ENCODE measurements at regions not wholly inside any gene's neighbourhood (a gene's known extent, or its start where the extent isn't known, plus 50 kb on each side); places are given as distances from the start of the nearest gene placed in this dataset.
A peak's percentile ranks its signal among the peaks of the same experiment; 100 is the strongest.
"Not testable (repeated sequence)": the region's sequence is repeated elsewhere in the genome, so short reads cannot be mapped to it uniquely, and the experiment has no call there.

GRCh38 chr9:85487872-85488271 lies 253.9 kb downstream of the AGTPBP1 start:
- no peak for DNase-seq

GRCh38 chr9:85484235-85484634 lies 257.5 kb downstream of the AGTPBP1 start:
- DNase-seq, result no peak

DNA sequence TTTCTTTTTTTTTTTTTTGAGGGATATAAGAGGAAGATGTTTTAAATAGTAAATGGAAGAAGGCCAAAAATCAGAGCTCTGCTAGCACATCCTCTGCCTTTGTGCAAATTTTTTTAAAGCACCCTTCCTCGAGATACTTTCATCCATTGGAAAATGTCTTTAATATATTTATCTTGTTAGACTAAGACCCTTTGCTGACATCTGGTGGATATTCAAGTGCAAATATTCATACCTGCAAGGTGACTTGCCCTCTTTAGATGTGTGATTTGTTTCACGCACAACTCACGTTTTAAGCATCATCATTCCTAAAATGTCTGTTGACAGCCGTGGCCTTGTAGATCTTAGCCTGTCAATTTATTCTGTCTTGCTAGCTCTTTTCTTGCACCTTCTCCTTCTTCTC lies 258.5 kb downstream of the AGTPBP1 start:
- DNase-seq, result peak in 1 of 3 donors; percentile 40

- no peak for DNase-seq
Measured at GRCh38 chr9:85479305-85479704, 262.4 kb downstream of the AGTPBP1 start.

DNA sequence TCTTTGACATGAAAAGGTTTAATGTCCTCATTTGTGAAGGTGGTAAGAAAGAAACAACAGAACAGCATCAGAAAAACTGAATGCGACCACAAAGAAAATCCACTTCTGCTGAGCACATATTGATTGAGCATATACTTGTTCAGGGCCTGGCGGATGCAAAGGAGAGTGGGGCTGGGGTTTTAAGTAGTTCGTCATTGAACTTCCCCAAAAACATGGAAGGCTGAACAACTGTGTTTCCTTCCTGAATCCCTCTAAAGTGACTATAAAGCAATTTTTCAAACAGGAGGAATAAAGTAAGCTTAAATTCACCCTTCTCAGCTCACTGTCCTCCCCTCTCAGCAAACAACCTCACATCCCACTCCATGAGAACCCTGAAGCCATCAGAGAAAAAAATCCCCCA lies 262.9 kb downstream of the AGTPBP1 start:
- peak in 1 of 3 donors; percentile 12 for DNase-seq

DNA sequence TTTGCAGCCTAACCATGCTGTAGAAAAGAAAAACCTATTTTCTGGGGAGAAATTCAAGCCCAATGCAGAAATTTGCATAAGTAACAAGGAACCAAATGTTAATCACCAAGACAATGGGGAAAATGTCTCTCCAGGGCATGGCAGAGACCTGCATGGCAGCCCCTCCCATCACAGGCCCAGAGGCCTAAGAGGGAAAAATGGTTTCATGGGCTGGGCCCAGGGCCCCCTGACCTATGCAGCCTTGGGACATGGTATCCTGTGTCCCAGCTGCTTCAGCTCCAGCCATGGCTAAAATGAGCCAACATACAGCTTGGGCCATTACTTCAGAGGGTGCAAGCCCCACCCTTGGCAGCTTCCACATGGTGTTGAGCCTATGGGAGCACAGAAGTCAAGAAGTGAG lies 266.9 kb downstream of the AGTPBP1 start:
- not testable (repeated sequence) for DNase-seq

GRCh38 chr9:85471791-85472190 lies 270.0 kb downstream of the AGTPBP1 start:
- no peak for DNase-seq

- no peak for DNase-seq
Measured at GRCh38 chr9:85469041-85469440, 272.7 kb downstream of the AGTPBP1 start.

DNA sequence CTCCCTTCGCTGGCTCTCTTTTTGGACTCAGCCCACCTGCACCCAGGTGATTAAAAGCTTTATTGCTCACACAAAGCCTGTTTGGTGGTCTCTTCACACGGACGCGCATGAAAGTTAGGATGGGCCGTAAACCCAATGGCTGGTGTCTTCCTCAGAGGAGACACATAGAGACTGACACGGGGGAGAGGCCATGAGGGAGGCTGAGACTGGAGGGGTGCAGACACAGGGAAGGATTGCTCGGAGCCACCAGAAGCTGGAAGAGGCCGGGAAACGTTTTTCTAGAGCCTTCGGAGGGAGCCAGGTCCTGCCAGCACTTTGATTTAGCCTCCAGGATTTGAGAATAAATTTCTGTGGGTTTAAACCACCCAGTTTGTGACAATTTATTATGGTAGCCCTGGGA lies 274.9 kb downstream of the AGTPBP1 start:
- DNase-seq, result no peak

GRCh38 chr9:85458114-85458864 lies 283.5 kb downstream of the AGTPBP1 start:
- not testable (repeated sequence) for DNase-seq

- DNase-seq, result peak in 1 of 3 donors; percentile 21
Measured at GRCh38 chr9:85453850-85454249, 287.9 kb downstream of the AGTPBP1 start.

GRCh38 chr9:85452841-85453240 lies 288.9 kb downstream of the AGTPBP1 start:
- no peak for DNase-seq

DNA sequence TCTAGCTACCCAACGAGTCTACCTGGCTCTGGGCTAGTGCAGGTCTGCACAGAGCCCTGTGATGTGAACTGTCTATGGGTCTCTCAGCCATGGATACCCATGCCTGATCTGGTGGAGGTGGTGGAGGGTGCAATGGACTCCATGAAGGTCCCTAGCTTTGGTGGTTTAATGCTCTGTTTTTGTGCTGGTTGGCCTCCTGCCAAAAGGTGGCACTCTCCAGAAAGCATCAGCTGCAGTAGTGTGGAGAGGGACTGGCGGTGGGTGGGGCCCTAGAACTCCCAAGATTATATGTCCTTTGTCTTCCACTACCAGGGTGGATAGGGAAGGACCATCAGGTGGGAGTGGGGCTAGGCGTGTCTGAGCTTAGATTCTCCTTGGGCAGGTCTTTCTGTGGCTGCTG lies 290.1 kb downstream of the AGTPBP1 start:
- no peak for DNase-seq

- DNase-seq, result no peak
Measured at GRCh38 chr9:85445887-85446286, 295.9 kb downstream of the AGTPBP1 start.

- no peak for DNase-seq
Measured at GRCh38 chr9:85444243-85444642, 297.5 kb downstream of the AGTPBP1 start.

- no peak for DNase-seq
Measured at GRCh38 chr9:85443190-85443598, 298.6 kb downstream of the AGTPBP1 start.

DNA sequence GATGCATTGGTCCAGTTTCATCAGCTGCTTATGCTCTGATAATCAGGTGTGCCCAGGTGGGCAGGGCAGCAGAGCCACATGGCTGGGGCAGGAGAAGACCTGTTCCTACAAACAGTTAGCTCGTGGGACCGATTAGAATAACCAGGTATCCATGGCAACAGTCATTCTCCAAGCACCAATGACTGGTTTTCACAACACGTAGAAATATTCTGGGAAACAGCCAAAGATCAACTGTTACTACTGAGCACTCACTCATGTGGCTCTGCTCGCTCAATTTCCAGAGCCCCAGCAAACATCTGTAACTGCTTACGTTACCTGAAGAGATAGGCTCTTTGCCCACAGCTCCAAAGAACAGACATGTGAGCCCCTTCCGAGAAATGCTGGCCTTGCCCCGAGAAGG lies 302.0 kb downstream of the AGTPBP1 start:
- no peak for DNase-seq

- DNase-seq, result not testable (repeated sequence)
Measured at GRCh38 chr9:85433956-85434355, 307.8 kb downstream of the AGTPBP1 start.

DNA sequence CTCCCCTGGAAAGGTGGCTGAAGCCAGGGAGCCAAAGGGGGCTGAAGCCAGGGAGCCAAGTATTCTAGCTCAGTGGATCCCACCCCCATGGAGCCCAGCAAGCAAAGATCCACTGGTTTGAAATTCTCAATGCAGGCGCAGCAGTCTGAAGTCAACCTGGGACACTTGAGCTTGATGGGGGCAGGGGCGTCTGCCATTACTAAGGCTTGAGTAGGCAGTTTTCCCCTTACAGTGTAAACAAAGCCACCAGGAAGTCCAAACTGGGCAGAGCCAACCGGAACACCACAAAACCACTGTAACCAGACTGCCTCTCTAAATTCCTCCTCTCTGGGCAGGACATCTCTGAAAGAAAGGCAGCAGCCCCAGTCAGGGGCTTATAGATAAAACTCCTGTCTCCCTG lies 308.2 kb downstream of the AGTPBP1 start:
- DNase-seq, result not testable (repeated sequence)

DNA sequence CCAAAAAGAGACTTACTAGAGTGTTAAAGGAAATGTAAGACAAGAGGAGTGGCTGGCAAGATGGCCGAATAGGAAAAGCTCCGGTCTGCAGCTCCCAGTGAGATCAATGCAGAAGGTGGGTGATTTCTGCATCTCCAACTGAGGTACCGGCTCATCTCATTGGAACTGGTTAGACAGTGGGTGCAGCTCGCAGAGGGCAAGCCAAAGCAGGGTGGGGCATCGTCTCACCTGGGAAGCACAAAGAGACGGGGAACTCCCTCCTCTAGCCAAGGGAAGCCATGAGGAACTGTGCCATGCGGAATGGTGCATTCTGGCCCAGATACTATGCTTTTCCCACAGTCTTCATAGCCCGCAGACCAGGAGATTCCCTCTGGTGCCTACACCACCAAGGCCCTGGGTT lies 308.7 kb downstream of the AGTPBP1 start:
- DNase-seq, result no peak

GRCh38 chr9:85432599-85432998 lies 309.2 kb downstream of the AGTPBP1 start:
- DNase-seq, result no peak

DNA sequence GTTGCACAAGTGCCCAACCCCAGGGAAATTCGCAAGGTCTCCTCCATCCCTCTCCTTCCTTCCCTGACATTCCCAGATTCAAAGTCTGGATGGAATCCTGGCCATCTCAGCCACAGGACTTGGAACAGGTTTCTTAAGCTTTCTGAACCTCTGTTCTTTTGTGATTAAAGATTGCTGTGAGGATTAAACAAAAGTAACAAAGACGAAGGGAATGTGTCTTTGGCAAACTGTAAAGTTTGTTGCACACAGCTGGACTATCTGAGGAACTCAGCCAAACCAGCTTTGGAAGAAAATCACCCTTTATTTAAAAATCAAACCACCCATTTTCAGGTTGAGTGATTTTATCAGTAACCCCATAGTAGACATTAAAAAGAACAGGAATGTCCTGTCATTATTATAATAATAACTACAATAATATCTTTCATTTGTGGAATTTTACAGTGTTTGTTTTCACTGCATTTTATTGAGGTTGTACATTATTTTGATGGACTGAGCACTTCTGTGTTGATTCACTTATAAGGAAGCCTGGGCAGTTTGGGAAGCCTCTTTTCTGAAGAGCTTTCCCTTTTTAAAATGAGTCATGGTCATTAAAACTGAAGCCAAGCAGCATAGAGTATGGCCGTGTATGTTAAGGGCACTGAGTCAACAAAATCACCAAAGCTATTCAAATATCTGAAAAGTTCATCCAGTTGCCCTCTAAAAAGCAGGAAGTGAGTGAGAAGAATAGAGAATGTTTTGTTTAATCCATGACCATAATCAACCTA lies 310.2 kb downstream of the AGTPBP1 start:
- DNase-seq, result peak in 2 of 3 donors; percentile 38 to 69

DNA sequence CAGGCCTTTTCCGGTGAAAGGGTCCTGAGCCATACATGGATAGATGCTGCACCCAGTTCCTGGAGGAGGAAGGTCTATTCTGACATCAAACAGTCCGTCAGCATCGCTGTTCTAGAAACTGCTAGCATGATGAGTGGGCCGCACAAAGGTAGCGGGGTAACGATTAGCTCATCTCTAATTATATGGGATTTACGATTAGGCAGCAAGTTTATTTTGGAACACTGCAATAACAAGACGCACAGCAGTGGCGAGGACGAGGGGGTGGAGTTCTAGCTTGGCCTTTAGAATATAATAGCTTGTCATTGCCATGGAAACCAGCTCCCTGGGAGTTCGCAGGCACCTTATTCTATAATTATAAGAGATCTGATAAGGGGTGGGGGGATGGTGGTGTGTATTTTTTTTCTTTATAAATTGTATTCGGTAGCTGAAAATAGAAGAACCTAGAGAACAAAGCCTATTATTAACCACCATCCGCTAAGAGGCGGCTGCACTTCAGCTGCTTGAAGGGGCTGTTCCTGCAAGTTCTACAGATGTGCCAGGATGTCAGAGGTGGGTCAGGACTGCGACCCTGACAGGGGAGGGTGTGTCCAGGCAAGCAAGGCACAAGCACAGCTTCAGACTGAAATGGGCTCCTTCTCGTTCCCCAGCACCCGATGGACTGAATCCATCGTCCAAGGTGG lies 311.0 kb downstream of the AGTPBP1 start:
- peak in 2 of 3 donors; percentile 9 to 57 for DNase-seq

Data from muscle of back (tissue), 3 donors.